KMS-11 (cell line): ENCODE measurements at regions not wholly inside any gene's neighbourhood (a gene's known extent, or its start where the extent isn't known, plus 50 kb on each side); places are given as distances from the start of the nearest gene placed in this dataset.

ENCODE experiments used
- H2AFZ ChIP-seq: fragments of 200-600 bp; sonication (generic); 2 replicates; pipeline ENCODE4 v1.6.1; 2016; ENCODE audit warnings: antibody characterized with exemption, mixed run types, low read depth
- H3K27ac ChIP-seq: fragments of 200-600 bp; sonication (generic); 2 replicates; pipeline ENCODE4 v1.6.1; 2016; ENCODE audit warnings: mild to moderate bottlenecking, mixed run types
- H3K27me3 ChIP-seq: fragments of 200-600 bp; sonication (generic); 2 replicates; pipeline ENCODE4 v1.6.1; 2017; ENCODE audit warnings: mild to moderate bottlenecking, low read depth, mixed run types, moderate library complexity; ENCODE audit not compliant: insufficient read depth
- H3K36me3 ChIP-seq: fragments of 200-600 bp; sonication (generic); 2 replicates; pipeline ENCODE4 v1.6.1; 2017; ENCODE audit warnings: mild to moderate bottlenecking, mixed run types; ENCODE audit not compliant: insufficient read depth
- H3K4me1 ChIP-seq: fragments of 200-600 bp; sonication (generic); 2 replicates; pipeline ENCODE4 v1.6.1; 2016; ENCODE audit warnings: mild to moderate bottlenecking, low read depth, mixed run types; ENCODE audit not compliant: poor library complexity, severe bottlenecking
- H3K4me2 ChIP-seq: fragments of 200-600 bp; sonication (generic); 2 replicates; pipeline ENCODE4 v1.7.0; 2016; ENCODE audit warnings: mild to moderate bottlenecking, mixed run types
- H3K4me3 ChIP-seq: fragments of 200-600 bp; sonication (generic); IDR thresholded peaks from 2 replicates; pipeline ENCODE4 v1.6.1; 2017; ENCODE audit warnings: low read depth, low read length, mixed read lengths; ENCODE audit not compliant: insufficient read depth
- H3K79me2 ChIP-seq: fragments of 200-600 bp; sonication (generic); 2 replicates; pipeline ENCODE4 v1.6.1; 2016; ENCODE audit warnings: low read depth, mixed run types; ENCODE audit not compliant: insufficient read depth
- H3K9ac ChIP-seq: fragments of 200-600 bp; sonication (generic); 2 replicates; pipeline ENCODE4 v1.6.1; 2016; ENCODE audit warnings: mild to moderate bottlenecking, mixed run types
- H4K20me1 ChIP-seq: fragments of 200-600 bp; sonication (generic); 2 replicates; pipeline ENCODE4 v1.6.1; 2016; ENCODE audit warnings: mild to moderate bottlenecking, mixed run types; ENCODE audit not compliant: insufficient read depth
- TF ChIP-seq, protein P1 (sequence below): fragments of 200-600 bp; sonication (generic); conservative IDR thresholded peaks from 2 replicates; pipeline ENCODE4 v1.6.1; 2017; ENCODE audit warnings: low read depth, mild to moderate bottlenecking, antibody characterized with exemption, low read length, moderate library complexity, mixed read lengths

DNA sequence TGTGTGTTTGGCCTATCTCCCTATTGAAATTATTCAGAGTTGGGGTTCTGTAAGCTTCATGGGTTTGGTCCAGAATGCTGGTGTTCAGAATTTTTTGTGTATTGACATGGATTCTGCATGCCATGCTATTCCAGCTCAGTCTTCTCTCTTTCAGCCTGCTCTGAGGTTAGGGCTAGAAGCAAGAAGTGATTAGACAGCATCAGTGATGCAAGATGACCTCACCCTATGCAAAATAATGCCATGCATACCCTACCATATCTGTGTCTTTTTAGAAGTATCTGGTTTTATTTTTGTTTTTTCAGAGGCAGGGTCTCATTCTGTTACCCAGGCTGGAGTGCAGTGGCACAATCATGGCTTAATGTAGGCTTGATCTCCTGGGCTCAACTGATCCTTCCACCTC lies 175.6 kb upstream of the SKOR2 start:
- Histone ChIP-seq H3K9ac (no peak overlapping the region), H3K27ac (no peak overlapping the region), H4K20me1 (no peaks in the 10 kb centered on the region), H3K4me3 (no peak overlapping the region), H3K79me2 (no peaks in the 10 kb centered on the region), H3K4me2 (no peak overlapping the region), H3K36me3 (no peaks in the 10 kb centered on the region), H3K27me3 (no peaks in the 10 kb centered on the region), H2AFZ (no peak overlapping the region), H3K4me1 (no peaks in the 10 kb centered on the region)
- TF ChIP-seq, protein P1, sequence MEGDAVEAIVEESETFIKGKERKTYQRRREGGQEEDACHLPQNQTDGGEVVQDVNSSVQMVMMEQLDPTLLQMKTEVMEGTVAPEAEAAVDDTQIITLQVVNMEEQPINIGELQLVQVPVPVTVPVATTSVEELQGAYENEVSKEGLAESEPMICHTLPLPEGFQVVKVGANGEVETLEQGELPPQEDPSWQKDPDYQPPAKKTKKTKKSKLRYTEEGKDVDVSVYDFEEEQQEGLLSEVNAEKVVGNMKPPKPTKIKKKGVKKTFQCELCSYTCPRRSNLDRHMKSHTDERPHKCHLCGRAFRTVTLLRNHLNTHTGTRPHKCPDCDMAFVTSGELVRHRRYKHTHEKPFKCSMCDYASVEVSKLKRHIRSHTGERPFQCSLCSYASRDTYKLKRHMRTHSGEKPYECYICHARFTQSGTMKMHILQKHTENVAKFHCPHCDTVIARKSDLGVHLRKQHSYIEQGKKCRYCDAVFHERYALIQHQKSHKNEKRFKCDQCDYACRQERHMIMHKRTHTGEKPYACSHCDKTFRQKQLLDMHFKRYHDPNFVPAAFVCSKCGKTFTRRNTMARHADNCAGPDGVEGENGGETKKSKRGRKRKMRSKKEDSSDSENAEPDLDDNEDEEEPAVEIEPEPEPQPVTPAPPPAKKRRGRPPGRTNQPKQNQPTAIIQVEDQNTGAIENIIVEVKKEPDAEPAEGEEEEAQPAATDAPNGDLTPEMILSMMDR, result no peak

GRCh38 chr18:47425365-47425764 lies 173.9 kb upstream of the SKOR2 start:
- Histone ChIP-seq H3K79me2 (no peaks in the 10 kb centered on the region), H3K27ac (no peak overlapping the region), H3K4me3 (no peak overlapping the region), H3K9ac (no peak overlapping the region), H2AFZ (no peak overlapping the region), H3K4me1 (no peaks in the 10 kb centered on the region), H3K4me2 (no peak overlapping the region), H3K27me3 (no peaks in the 10 kb centered on the region), H4K20me1 (no peaks in the 10 kb centered on the region), H3K36me3 (no peaks in the 10 kb centered on the region)
- TF ChIP-seq, protein P1, result no peak

- Histone ChIP-seq H3K4me2 (no peak overlapping the region), H3K4me1 (no peaks in the 10 kb centered on the region), H3K27me3 (no peaks in the 10 kb centered on the region), H3K36me3 (no peaks in the 10 kb centered on the region), H2AFZ (no peak overlapping the region), H3K4me3 (no peak overlapping the region), H3K9ac (no peak overlapping the region), H4K20me1 (no peaks in the 10 kb centered on the region), H3K27ac (no peak overlapping the region), H3K79me2 (no peaks in the 10 kb centered on the region)
- TF ChIP-seq, protein P1, result no peak
Measured at GRCh38 chr18:47422524-47422923, 171.1 kb upstream of the SKOR2 start.

DNA sequence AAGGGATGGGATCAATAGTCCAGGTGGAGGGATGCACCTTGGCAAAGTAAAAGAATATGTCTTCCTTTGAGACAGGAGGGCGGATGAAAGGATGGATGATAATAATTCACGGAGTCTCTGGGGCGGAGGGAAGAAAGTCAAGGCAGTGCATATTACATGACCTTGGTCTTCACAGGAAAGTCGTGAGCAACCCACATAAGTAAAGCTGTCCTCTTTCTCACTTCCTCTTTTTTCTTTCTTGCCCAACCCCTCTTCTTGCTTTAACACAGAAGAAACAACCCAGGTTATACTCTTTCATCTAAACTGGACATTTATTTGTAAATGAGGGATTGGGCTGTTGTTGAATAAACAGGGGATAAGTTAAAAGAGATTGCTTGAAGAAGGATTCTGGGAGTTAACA lies 168.7 kb upstream of the SKOR2 start:
- Histone ChIP-seq H2AFZ (no peak overlapping the region), H4K20me1 (no peaks in the 10 kb centered on the region), H3K27ac (no peak overlapping the region), H3K4me2 (no peak overlapping the region), H3K36me3 (no peaks in the 10 kb centered on the region), H3K9ac (no peak overlapping the region), H3K27me3 (no peaks in the 10 kb centered on the region), H3K79me2 (no peaks in the 10 kb centered on the region), H3K4me1 (no peaks in the 10 kb centered on the region), H3K4me3 (no peak overlapping the region)
- TF ChIP-seq, protein P1, result no peak
